MG63 (cell line): ENCODE measurements at regions not wholly inside any gene's neighbourhood (a gene's known extent, or its start where the extent isn't known, plus 50 kb on each side); places are given as distances from the start of the nearest gene placed in this dataset.

Experiments
- DNase-seq: peaks from one replicate; pipeline ENCODE4 v3.0.0-alpha.2; 2020
- H3K27me3 ChIP-seq: fragments of 250-450 bp; sonication (Bioruptor Pico); 2 replicates; pipeline ENCODE4 v1.5.1; 2020; ENCODE audit warnings: mild to moderate bottlenecking, moderate library complexity
- H3K36me3 ChIP-seq: fragments of 250-450 bp; sonication (Bioruptor Pico); 2 replicates; pipeline ENCODE4 v1.5.1; 2020; ENCODE audit warnings: mild to moderate bottlenecking, moderate library complexity
- H3K4me3 ChIP-seq: fragments of 250-450 bp; sonication (Bioruptor Pico); 2 replicates; pipeline ENCODE4 v1.5.1; 2020; ENCODE audit warnings: mild to moderate bottlenecking, moderate library complexity
- H3K9me3 ChIP-seq: fragments of 250-450 bp; sonication (Bioruptor Pico); 2 replicates; pipeline ENCODE4 v1.5.1; 2020; ENCODE audit warnings: mild to moderate bottlenecking, moderate library complexity

DNA sequence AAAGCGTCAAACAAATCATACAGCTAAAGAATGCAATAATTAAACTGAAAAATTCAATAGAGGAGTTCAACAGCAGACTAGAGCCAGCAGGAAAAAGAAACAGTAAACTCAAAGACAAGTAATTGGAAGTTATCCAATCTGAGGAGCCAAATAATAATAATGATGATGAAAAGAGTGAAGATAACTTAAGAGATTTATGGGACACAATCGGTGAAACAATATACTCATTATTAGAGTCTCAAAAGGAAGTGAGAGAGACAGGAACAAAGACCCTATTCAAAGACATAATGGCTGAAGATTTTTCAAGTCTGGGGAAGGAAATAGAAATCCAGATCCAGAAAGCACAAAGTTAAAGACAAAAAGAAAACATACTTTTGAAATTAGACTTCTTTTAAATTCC is 263.9 kb upstream of the NR4A3 start:
- DNase-seq = no peak
- 0 out of 2 replicates have a peak, but pooled peaks cover 2% of the 10 kb centered on the region for H3K27me3 ChIP-seq
- H3K9me3 ChIP-seq = no peaks in the 10 kb centered on the region
- no peak overlapping the region for H3K4me3 ChIP-seq
- no peaks in the 10 kb centered on the region for H3K36me3 ChIP-seq

DNA sequence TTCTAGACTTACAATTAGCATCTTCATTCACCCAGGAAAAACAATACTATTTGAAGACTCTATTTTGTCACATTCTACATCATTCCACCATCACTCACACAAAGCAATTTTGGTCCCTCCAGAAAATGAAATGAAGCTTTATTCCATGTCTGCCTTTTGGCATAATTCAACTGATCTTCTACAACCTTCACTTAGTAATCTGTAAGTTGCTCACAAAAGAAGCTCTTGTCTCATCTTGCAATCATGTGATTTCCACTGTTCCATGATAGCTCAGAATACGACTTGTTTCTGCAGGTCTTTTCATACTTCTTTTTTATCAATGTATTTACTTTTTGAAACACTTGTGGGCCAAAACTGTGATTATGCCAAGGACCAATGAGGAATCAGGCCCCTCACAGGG is 261.9 kb upstream of the NR4A3 start:
- DNase-seq = no peak
- 0 out of 2 replicates have a peak, but pooled peaks cover 2% of the 10 kb centered on the region for H3K27me3 ChIP-seq
- no peaks in the 10 kb centered on the region for H3K36me3 ChIP-seq
- H3K4me3 ChIP-seq = no peak overlapping the region
- no peaks in the 10 kb centered on the region for H3K9me3 ChIP-seq

DNA sequence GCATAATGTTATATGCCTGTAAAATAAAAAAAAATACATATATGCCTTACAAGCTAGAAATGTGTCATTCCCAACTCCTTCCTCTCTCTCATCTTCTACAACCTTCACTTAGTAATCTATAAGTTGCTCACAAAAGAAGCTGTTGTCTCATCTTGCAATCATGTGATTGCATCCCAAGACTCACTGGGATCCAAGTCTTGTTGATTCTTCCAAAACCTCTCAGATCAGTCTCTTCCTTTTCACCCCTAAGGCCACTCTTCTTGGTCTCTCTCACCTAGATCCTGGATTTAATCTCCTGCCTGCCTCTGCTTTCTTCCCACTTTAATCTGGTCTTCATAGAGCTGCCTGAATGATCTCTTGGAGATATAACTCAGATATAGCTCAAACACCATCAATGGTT is 261.1 kb upstream of the NR4A3 start:
- no peak overlapping the region for H3K4me3 ChIP-seq
- H3K27me3 ChIP-seq = 0 out of 2 replicates have a peak, but pooled peaks cover 2% of the 10 kb centered on the region
- no peak for DNase-seq
- H3K36me3 ChIP-seq = no peaks in the 10 kb centered on the region
- no peaks in the 10 kb centered on the region for H3K9me3 ChIP-seq

DNA sequence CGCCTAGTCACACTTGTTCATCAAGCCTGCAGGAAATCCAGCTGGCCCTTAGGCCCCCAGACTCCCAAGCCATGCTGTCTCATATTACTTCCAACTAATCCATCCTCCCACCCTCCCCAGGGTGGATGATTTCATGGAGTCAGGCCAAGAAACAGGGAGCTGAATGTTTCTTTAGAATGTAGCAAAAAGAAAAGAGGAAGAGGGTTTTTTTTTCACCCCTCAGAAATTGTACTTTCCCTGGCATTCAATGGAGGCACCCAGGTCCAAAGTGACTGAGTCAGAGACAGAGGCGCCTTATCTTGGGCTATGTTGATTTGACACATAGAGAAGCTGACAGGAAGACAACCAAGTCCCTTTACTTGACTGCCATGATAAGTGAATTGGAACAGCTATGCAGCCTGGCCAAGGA is 260.2 kb upstream of the NR4A3 start:
- H3K9me3 ChIP-seq = no peaks in the 10 kb centered on the region
- H3K27me3 ChIP-seq = 0 out of 2 replicates have a peak, but pooled peaks cover 2% of the 10 kb centered on the region
- no peak for DNase-seq
- no peaks in the 10 kb centered on the region for H3K36me3 ChIP-seq
- no peak overlapping the region for H3K4me3 ChIP-seq

DNA sequence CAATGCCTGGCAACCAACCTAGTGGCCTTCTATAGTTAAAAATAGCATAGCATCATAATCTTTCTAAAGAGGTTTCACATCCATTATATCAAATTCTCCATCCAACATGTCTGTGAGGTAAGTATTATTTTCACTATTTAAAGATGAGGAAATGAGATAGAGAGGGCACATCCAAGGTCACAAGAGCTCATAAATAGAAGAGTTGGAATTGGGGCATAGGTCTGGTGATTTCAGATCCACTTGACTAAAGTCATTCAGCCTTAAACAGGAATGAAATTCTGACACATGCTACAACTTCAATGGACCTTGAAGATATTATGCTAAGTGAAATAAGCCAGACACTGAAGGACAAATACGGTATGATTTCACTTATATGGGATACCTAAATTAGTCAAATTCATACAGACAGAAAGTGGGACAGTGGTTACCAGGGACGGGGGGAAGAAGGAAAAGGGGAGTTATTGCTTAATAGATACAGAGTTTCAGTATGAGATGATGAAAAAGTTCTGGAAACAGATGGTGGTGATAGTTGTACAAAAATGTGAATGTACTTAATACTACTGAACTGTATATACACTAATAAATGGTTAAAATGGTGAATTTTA is 259.6 kb upstream of the NR4A3 start:
- no peaks in the 10 kb centered on the region for H3K36me3 ChIP-seq
- 0 out of 2 replicates have a peak, but pooled peaks cover 2% of the 10 kb centered on the region for H3K27me3 ChIP-seq
- no peak for DNase-seq
- no peak overlapping the region for H3K4me3 ChIP-seq
- no peaks in the 10 kb centered on the region for H3K9me3 ChIP-seq

DNA sequence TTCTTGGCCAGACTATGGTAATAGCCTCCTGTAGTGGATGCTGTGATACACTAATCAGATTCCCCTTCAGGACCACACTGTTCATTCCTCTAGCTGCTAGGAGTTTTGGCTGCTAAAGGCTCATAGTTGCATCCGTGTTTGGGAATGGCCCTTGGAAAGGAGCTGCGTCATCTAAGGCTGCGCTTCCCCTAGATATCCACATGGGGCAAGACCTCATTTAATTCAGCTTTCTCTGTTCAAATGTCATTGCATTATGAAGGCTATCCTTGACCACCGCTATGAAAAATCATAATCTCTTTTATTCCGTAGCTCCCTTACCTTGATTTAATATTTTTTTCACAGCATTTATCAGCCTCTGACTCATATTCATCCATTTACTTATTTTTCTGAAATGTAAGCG is 258.3 kb upstream of the NR4A3 start:
- no peak for DNase-seq
- Histone ChIP-seq H3K9me3 (no peaks in the 10 kb centered on the region), H3K4me3 (no peak overlapping the region), H3K36me3 (no peaks in the 10 kb centered on the region), H3K27me3 (no peaks in the 10 kb centered on the region)

DNA sequence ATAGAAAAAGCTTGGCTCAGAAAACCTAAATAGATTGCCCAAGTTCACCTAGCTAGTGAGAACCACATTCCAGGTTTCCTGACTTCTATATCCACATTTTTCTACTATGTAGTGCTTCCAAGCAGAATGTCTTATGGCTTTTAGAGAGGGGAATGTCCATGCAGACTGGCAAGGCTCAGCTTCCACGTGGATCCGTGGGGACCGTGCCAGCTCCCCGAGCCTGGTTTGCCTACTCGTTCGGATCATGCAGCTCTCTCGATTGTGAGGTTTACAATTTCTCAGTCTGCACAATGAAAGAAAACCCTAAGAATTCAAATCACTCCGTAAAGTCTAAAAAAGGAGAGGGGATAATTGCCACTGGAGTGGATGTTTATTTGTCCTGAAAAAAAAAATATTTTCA is 256.5 kb upstream of the NR4A3 start:
- Histone ChIP-seq H3K36me3 (no peaks in the 10 kb centered on the region), H3K4me3 (no peak overlapping the region), H3K9me3 (no peaks in the 10 kb centered on the region), H3K27me3 (no peaks in the 10 kb centered on the region)
- DNase-seq = no peak

DNA sequence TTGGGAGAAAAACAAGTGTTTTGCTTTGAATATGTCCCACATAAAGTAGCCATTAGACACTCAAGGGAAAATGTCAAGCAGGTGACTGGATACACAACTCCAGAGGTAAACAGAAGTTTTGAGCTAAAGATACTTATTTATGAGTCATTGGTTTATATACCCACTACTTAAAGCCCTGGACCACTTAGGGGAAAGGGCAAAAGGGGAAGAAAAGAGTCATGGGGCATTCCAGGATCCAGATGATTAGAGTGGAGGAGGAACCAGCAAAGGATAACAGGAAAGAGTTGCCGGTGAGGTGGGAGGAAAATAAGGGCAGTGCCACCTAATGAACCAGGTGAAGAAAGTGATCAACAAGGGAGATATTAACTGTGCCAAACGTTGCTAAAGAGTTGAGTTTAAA is 254.2 kb upstream of the NR4A3 start:
- no peak for DNase-seq
- Histone ChIP-seq H3K27me3 (no peaks in the 10 kb centered on the region), H3K9me3 (no peaks in the 10 kb centered on the region), H3K4me3 (no peak overlapping the region), H3K36me3 (no peaks in the 10 kb centered on the region)

DNA sequence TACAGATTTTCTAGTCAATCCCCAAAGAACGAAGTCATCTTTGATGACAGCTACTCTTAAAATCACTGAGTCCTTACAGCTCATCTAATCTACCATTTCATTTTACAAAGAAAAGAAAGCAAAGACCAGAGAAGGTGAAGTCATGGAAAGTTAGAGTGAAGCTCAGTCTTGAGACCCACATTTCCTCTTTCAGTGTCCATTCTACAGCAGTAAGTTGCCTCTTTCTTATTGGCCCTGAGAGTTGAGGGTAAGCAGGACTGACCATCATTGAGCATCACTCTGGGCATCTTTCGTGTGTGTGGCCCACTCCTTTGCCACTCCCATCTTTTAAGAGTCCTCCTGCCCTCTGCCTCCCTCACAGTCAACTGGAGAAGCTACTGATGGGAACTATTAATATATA is 251.8 kb upstream of the NR4A3 start:
- Histone ChIP-seq H3K9me3 (no peaks in the 10 kb centered on the region), H3K36me3 (no peaks in the 10 kb centered on the region), H3K27me3 (no peaks in the 10 kb centered on the region), H3K4me3 (no peak overlapping the region)
- no peak for DNase-seq

DNA sequence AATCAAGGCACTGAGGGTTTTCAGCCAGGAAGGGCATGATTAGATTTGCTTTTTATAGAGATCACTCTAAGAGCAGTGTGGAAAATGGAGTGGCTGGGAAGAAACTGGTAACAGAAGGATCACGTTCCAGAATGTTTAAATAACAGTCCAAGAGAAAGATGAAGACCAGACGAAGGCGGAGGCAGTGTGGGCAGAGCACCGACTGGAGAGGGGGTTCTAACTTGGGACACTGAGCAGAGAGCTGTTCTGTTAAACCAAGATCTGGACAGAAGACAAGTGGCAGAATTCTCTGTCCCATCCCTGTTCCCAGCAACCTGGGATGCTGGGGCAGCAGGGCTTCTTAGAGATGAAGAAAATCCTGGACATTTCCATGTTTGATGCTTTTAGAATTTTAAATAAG is 249.1 kb upstream of the NR4A3 start:
- H3K27me3 ChIP-seq = no peaks in the 10 kb centered on the region
- H3K36me3 ChIP-seq = no peaks in the 10 kb centered on the region
- no peaks in the 10 kb centered on the region for H3K9me3 ChIP-seq
- no peak overlapping the region for H3K4me3 ChIP-seq
- DNase-seq = no peak

DNA sequence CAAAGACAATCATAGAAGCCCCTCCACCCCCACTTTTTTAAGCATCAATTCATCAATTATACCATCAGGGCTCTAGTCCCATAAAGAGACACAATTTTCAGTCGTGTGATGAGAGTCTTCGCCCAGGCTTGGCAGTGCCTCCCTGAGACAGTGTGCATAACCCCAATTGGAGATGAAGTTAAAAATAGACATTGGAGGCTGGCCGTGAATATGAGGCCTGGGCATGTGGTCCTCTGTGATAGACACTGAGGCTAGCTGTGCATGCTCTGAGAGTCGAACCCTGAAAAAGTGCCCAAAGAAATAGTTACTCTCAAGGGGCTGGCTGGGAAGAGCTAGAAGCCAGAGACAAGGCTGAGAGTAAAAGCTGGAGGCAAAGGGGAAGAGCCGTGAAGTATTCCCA is 248.6 kb upstream of the NR4A3 start:
- no peak for DNase-seq
- H3K9me3 ChIP-seq = no peaks in the 10 kb centered on the region
- no peaks in the 10 kb centered on the region for H3K36me3 ChIP-seq
- H3K27me3 ChIP-seq = no peaks in the 10 kb centered on the region
- no peak overlapping the region for H3K4me3 ChIP-seq

DNA sequence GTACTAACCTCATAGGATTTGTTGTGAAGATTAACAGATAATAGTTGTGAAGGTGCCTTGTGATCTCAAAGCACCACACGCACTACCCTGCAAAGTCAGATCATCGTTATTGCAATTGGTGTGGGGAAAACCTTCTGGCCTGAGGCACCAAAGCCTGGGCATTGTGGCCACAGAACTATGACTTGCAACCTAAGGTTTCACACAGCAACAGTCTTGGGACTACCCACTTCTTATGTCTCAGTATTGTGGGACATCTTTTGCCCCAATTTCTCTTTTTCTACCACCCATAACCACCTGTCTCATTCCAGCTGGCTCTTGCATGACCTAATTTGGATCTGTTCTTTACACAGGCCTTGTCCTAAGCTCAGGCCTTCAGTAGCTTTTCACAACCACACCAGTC is 247.8 kb upstream of the NR4A3 start:
- Histone ChIP-seq H3K36me3 (no peaks in the 10 kb centered on the region), H3K27me3 (no peaks in the 10 kb centered on the region), H3K9me3 (no peaks in the 10 kb centered on the region), H3K4me3 (no peak overlapping the region)
- DNase-seq = no peak

DNA sequence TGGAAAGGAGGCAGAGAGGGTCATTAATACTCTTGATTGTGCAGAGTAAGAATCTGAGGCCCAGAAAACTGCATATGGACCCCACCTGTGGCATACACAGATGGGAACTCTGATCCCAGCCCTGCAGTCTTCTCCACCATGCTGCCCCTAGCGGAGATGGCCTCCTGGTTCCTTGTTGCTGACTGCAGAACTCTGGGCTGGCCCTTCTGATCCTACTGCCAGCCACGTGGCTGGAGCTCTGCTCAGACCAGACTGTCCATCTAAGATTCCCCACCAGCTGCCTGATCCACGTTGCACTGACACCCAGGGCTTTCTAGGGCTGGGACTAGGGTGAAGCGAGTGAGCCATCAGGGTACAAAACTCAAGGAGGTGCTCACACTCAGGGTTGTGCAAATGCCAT is 245.7 kb upstream of the NR4A3 start:
- Histone ChIP-seq H3K27me3 (no peaks in the 10 kb centered on the region), H3K9me3 (no peaks in the 10 kb centered on the region), H3K36me3 (no peaks in the 10 kb centered on the region), H3K4me3 (no peak overlapping the region)
- no peak for DNase-seq

DNA sequence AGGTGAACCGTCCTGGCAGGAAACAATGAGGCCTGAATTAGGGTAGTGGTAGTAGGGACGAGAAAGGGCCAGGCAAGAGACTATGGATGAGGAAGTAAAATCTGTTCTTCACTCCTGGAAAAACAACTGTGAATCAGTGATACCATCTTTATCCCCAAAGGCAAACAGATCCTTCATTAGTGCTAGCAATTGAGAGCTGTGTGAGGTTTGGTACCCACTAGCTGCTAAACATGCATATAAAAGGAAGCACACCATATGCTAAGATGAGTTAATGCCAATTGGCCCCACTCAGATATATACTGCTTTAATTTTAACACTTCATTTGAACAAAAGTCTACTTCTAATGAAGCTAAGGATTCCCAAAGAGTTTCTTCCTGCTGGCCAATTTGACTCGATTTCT is 244.8 kb upstream of the NR4A3 start:
- no peak overlapping the region for H3K4me3 ChIP-seq
- no peaks in the 10 kb centered on the region for H3K36me3 ChIP-seq
- DNase-seq = no peak
- no peaks in the 10 kb centered on the region for H3K9me3 ChIP-seq
- H3K27me3 ChIP-seq = no peaks in the 10 kb centered on the region

DNA sequence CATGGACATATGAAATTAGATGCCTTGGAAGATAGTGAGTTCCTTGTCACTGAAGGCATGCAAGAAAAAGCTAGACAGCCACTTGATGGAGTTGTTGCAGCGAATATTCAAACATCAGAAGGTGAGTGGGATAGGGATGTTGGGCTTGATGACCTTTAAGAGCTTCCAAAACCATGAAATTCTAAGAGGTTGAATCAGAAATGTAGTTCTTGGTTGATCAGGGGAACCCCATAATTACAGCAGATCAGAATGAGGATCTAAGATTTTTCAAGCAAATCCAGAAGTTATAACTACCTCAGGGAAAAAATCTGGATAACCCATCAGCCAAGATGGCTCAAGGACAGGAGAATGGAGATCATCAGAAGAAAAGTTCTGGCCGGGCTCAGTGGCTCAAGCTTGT is 244.3 kb upstream of the NR4A3 start:
- no peaks in the 10 kb centered on the region for H3K36me3 ChIP-seq
- no peaks in the 10 kb centered on the region for H3K9me3 ChIP-seq
- no peak for DNase-seq
- no peak overlapping the region for H3K4me3 ChIP-seq
- no peaks in the 10 kb centered on the region for H3K27me3 ChIP-seq

DNA sequence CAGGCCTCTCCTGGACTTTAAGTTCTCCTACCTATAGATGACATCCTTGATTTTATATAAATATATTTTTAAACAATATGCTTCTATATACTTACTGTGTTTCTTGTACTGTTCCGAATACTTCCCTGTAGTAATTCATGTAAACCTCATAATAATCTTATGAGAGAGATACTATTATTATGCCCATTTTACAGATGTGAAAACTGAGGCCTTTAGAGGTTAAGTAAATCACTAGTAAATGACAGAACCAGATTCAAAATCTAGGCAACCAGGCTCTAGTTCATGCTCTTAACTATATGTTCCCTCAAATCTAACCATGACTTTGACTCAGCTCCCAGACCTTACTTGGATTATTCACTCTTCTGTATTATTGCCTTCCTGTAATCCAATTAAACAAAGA is 243.0 kb upstream of the NR4A3 start:
- no peak overlapping the region for H3K4me3 ChIP-seq
- no peak for DNase-seq
- H3K36me3 ChIP-seq = no peaks in the 10 kb centered on the region
- no peaks in the 10 kb centered on the region for H3K27me3 ChIP-seq
- H3K9me3 ChIP-seq = no peaks in the 10 kb centered on the region

DNA sequence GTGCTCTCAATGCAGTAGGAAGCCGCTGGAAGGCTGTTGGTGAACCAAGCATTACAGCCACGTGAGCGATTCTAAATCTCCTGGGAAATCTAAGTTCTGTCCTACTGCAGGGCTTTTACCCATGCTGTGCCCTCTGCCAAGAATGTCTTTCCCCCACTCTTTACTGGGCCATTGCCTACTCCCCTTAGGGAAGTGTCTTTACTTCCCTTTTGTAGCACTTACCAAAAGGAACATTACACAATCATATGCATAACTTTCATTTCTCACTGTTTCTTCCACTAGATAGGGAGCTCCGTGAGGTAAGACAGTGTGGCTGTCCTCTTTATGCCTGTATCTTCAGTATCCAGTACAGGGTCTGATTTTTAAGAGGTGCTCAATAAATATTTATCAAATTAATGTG is 241.7 kb upstream of the NR4A3 start:
- Histone ChIP-seq H3K9me3 (no peaks in the 10 kb centered on the region), H3K27me3 (no peaks in the 10 kb centered on the region), H3K36me3 (no peaks in the 10 kb centered on the region), H3K4me3 (no peak overlapping the region)
- DNase-seq = no peak

DNA sequence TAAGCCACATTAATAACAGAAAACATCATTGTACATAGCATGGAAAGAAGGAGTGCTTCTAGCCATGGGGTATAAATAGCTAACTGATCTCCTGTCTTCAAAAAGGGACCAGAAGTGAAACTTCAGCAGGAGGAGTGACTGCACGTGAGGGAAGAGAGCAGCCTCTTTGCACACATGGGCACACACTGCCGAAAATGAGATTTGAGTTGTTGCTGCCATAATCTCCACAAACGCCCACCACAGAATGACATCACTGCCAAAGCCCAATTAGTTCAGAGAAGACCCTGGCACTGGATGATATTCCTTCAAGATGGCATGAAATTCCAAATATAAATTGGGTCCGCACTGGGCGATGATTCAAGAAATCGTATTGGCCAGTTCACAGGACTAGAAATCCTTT is 238.9 kb upstream of the NR4A3 start:
- H3K4me3 ChIP-seq = no peak overlapping the region
- H3K27me3 ChIP-seq = no peaks in the 10 kb centered on the region
- H3K9me3 ChIP-seq = no peaks in the 10 kb centered on the region
- no peak for DNase-seq
- no peaks in the 10 kb centered on the region for H3K36me3 ChIP-seq

DNA sequence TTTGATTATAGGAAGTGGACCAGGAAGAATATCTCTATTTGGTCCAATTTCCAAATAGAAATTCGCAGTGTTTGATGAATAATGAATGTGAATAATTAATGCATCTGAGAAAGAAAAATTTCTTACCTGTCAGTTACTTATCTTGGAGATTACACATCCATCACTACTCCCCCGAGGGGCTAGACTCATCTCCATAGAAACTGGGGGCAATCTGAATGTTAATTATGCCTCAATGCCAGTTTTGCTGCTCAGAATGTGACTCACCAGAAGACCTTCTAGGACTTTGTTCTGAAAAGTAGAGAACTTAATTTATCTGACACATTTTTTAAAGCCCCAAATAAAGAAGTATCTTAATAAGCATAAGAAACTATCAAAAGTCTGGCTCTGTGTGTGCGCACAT is 233.4 kb upstream of the NR4A3 start:
- no peak overlapping the region for H3K4me3 ChIP-seq
- H3K9me3 ChIP-seq = no peaks in the 10 kb centered on the region
- H3K27me3 ChIP-seq = no peaks in the 10 kb centered on the region
- DNase-seq = no peak
- no peaks in the 10 kb centered on the region for H3K36me3 ChIP-seq
